ENCODE measurements at regions not wholly inside any gene's neighbourhood (a gene's known extent, or its start where the extent isn't known, plus 50 kb on each side); places are given as distances from the start of the nearest gene placed in this dataset.

GRCh38 chr3:40704224-40704623 lies 179.5 kb downstream of the ZNF621 start:
- Histone ChIP-seq H3K4me1 (no peaks in the 10 kb centered on the region), H3K4me3 (ENCODE audit: low read depth, low read length) (no peak overlapping the region), H3K9me3 (no peaks in the 10 kb centered on the region), H3K36me3 (no peaks in the 10 kb centered on the region), H3K27me3 (no peaks in the 10 kb centered on the region)
- DNase-seq, result no peak
- no peak for TF ChIP-seq CTCF (IDR thresholded peaks at IDR 0.05; ENCODE audit: low read depth, low read length)

GRCh38 chr3:40705663-40706062 lies 180.9 kb downstream of the ZNF621 start:
- Histone ChIP-seq H3K36me3 (no peaks in the 10 kb centered on the region), H3K4me3 (ENCODE audit: low read depth, low read length) (no peak overlapping the region), H3K9me3 (no peaks in the 10 kb centered on the region), H3K4me1 (no peaks in the 10 kb centered on the region), H3K27me3 (no peaks in the 10 kb centered on the region)
- TF ChIP-seq CTCF (IDR thresholded peaks at IDR 0.05; ENCODE audit: low read depth, low read length), result no peak
- no peak for DNase-seq

GRCh38 chr3:40713306-40713705 lies 188.5 kb downstream of the ZNF621 start:
- DNase-seq, result no peak
- Histone ChIP-seq H3K27me3 (no peaks in the 10 kb centered on the region), H3K36me3 (no peaks in the 10 kb centered on the region), H3K4me1 (no peaks in the 10 kb centered on the region), H3K4me3 (ENCODE audit: low read depth, low read length) (no peak overlapping the region), H3K9me3 (no peaks in the 10 kb centered on the region)
- TF ChIP-seq CTCF (IDR thresholded peaks at IDR 0.05; ENCODE audit: low read depth, low read length), result no peak

GRCh38 chr3:40713795-40714194 lies 189.0 kb downstream of the ZNF621 start:
- H3K9me3 ChIP-seq, result no peaks in the 10 kb centered on the region
- no peaks in the 10 kb centered on the region for H3K4me1 ChIP-seq
- DNase-seq, result no peak
- H3K4me3 ChIP-seq (ENCODE audit: low read depth, low read length), result no peak overlapping the region
- no peaks in the 10 kb centered on the region for H3K36me3 ChIP-seq
- no peaks in the 10 kb centered on the region for H3K27me3 ChIP-seq
- TF ChIP-seq CTCF (IDR thresholded peaks at IDR 0.05; ENCODE audit: low read depth, low read length), result no peak

GRCh38 chr3:40714771-40715345 lies 190.1 kb downstream of the ZNF621 start:
- Histone ChIP-seq H3K4me3 (ENCODE audit: low read depth, low read length) (no peak overlapping the region), H3K27me3 (no peaks in the 10 kb centered on the region), H3K4me1 (no peaks in the 10 kb centered on the region; the same call in 1 of the 2 replicates), H3K9me3 (no peaks in the 10 kb centered on the region), H3K36me3 (no peaks in the 10 kb centered on the region)
- no peak for TF ChIP-seq CTCF (IDR thresholded peaks at IDR 0.05; ENCODE audit: low read depth, low read length)
- DNase-seq, result no peak

- DNase-seq, result no peak
- Histone ChIP-seq H3K9me3 (no peaks in the 10 kb centered on the region), H3K36me3 (no peaks in the 10 kb centered on the region), H3K27me3 (no peaks in the 10 kb centered on the region), H3K4me3 (ENCODE audit: low read depth, low read length) (no peak overlapping the region), H3K4me1 (peaks cover 7% of the 10 kb centered on the region)
- TF ChIP-seq CTCF (IDR thresholded peaks at IDR 0.05; ENCODE audit: low read depth, low read length), result no peak
Measured at GRCh38 chr3:40715551-40715950, 190.8 kb downstream of the ZNF621 start.
